ENCODE measurements at regions not wholly inside any gene's neighbourhood (a gene's known extent, or its start where the extent isn't known, plus 50 kb on each side); places are given as distances from the start of the nearest gene placed in this dataset.

- Mint-ChIP-seq H3K4me3 (no peak overlapping the region), H3K36me3 (ENCODE audit: low read depth) (no peaks in the 10 kb centered on the region), H3K4me1 (peaks cover 9% of the 10 kb centered on the region), H3K27me3 (ENCODE audit: low read depth) (peaks cover 2% of the 10 kb centered on the region), H3K9me3 (no peaks in the 10 kb centered on the region), H3K27ac (ENCODE audit: unreplicated experiment) (no peak overlapping the region)
- DNase-seq (ENCODE audit: low read depth, low spot score): no peak
- no peak for TF ChIP-seq CTCF (conservative IDR thresholded peaks at IDR 0.05)
These were observed 595.3 kb upstream of the CADM1 start for GRCh38 chr11:116099541-116099940.

- Mint-ChIP-seq H3K4me3 (no peak overlapping the region), H3K27me3 (ENCODE audit: low read depth) (peaks cover 2% of the 10 kb centered on the region), H3K36me3 (ENCODE audit: low read depth) (no peaks in the 10 kb centered on the region), H3K27ac (ENCODE audit: unreplicated experiment) (no peak overlapping the region), H3K9me3 (no peaks in the 10 kb centered on the region), H3K4me1 (peaks cover 9% of the 10 kb centered on the region)
- no peak for TF ChIP-seq CTCF (conservative IDR thresholded peaks at IDR 0.05)
- DNase-seq (ENCODE audit: low read depth, low spot score): no peak
These were observed 592.2 kb upstream of the CADM1 start for GRCh38 chr11:116096272-116096995.

GRCh38 chr11:116093481-116094270 lies 589.5 kb upstream of the CADM1 start:
- no peaks in the 10 kb centered on the region for H3K9me3 Mint-ChIP-seq
- no peaks in the 10 kb centered on the region for H3K36me3 Mint-ChIP-seq (ENCODE audit: low read depth)
- DNase-seq (ENCODE audit: low read depth, low spot score): no peak
- H3K27me3 Mint-ChIP-seq (ENCODE audit: low read depth): peaks cover 2% of the 10 kb centered on the region
- H3K4me3 Mint-ChIP-seq: no peak overlapping the region
- no peak for TF ChIP-seq CTCF (conservative IDR thresholded peaks at IDR 0.05)
- no peak overlapping the region for H3K27ac Mint-ChIP-seq (ENCODE audit: unreplicated experiment)
- peaks cover 5% of the 10 kb centered on the region for H3K4me1 Mint-ChIP-seq

DNA sequence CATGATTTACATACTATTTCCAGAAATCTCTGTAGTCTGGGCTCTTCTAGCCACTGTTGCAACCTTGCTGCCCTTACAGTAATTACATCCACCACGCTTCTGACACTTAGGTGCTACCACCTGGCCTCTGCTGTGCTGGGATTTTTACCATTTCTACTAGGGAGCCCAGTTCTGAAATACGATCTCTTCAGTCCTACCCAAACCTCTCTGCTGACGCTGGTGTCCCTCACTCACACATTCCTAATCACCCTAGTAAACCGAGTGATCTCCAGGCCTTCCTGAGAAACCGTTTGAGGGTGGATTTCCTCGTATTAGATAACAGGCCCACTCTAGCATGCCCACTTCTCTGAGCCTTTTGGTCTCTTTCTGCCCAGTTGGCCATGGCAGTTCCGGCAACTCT lies 588.9 kb upstream of the CADM1 start:
- no peak for TF ChIP-seq CTCF (conservative IDR thresholded peaks at IDR 0.05)
- Mint-ChIP-seq H3K36me3 (ENCODE audit: low read depth) (no peaks in the 10 kb centered on the region), H3K9me3 (no peaks in the 10 kb centered on the region), H3K27ac (ENCODE audit: unreplicated experiment) (no peak overlapping the region), H3K27me3 (ENCODE audit: low read depth) (peaks cover 2% of the 10 kb centered on the region), H3K4me3 (no peak overlapping the region), H3K4me1 (peaks cover 9% of the 10 kb centered on the region)
- DNase-seq (ENCODE audit: low read depth, low spot score): no peak

DNA sequence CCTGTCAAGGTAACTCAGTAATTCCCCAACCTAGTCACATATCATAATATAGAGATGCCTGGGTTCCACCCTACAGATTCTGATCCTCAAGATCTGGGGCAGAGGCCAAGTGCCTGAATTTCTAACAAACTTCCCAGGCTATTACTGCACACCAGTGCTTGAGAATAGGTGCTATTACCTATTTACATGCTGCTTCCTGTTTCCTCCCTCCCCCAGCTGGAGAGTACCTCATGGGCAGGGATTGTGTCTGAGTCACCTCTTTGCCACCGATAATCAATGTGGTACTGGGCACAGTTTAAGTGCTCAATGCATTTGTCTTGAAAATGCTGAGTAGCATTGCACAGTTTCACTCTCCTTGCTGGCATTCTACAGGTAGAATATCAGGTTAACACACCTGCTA lies 582.2 kb upstream of the CADM1 start:
- Mint-ChIP-seq H3K4me1 (peaks cover 4% of the 10 kb centered on the region), H3K27me3 (ENCODE audit: low read depth) (peaks cover 4% of the 10 kb centered on the region), H3K4me3 (no peak overlapping the region), H3K27ac (ENCODE audit: unreplicated experiment) (no peak overlapping the region), H3K9me3 (no peaks in the 10 kb centered on the region), H3K36me3 (ENCODE audit: low read depth) (no peaks in the 10 kb centered on the region)
- DNase-seq (ENCODE audit: low read depth, low spot score): no peak
- TF ChIP-seq CTCF (conservative IDR thresholded peaks at IDR 0.05): no peak
